ENCODE measurements at regions not wholly inside any gene's neighbourhood (a gene's known extent, or its start where the extent isn't known, plus 50 kb on each side); places are given as distances from the start of the nearest gene placed in this dataset.

DNA sequence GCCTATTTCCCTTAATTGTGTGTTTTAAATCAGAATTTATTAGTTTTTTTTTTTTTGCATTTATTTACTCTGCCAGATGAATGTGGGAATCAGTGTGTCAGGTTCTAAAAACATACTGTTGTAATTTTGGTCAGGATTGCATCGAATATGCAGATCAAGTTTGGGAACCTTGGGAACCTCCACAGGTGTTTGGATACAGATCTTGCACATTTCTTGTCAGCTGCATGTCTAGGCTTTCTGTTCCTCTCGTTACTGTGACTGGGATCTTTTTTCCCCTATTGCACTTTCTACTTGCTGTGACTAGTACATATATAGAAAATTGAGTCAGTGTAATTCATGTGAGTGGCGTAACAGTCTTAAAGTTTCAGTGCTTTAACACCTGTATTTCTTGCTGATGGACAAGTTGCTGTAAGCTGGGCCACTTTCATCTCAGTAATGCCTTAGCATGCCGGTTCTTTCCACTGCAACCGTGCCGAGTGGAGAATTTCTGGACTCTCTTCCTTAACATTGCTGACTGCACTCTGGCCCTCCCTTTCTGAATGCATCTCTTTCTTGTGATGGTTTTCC, 112.5 kb downstream of the TENT4A start:
- DNase-seq (ENCODE audit: low read depth): no peak
- TF ChIP-seq, protein P1, sequence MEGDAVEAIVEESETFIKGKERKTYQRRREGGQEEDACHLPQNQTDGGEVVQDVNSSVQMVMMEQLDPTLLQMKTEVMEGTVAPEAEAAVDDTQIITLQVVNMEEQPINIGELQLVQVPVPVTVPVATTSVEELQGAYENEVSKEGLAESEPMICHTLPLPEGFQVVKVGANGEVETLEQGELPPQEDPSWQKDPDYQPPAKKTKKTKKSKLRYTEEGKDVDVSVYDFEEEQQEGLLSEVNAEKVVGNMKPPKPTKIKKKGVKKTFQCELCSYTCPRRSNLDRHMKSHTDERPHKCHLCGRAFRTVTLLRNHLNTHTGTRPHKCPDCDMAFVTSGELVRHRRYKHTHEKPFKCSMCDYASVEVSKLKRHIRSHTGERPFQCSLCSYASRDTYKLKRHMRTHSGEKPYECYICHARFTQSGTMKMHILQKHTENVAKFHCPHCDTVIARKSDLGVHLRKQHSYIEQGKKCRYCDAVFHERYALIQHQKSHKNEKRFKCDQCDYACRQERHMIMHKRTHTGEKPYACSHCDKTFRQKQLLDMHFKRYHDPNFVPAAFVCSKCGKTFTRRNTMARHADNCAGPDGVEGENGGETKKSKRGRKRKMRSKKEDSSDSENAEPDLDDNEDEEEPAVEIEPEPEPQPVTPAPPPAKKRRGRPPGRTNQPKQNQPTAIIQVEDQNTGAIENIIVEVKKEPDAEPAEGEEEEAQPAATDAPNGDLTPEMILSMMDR (IDR thresholded peaks at IDR 0.05; ENCODE audit: insufficient read depth, low read depth, low read length, missing control alignments): no peak
- no peak overlapping the region for H3K4me3 ChIP-seq (ENCODE audit: low read depth, low read length)

DNA sequence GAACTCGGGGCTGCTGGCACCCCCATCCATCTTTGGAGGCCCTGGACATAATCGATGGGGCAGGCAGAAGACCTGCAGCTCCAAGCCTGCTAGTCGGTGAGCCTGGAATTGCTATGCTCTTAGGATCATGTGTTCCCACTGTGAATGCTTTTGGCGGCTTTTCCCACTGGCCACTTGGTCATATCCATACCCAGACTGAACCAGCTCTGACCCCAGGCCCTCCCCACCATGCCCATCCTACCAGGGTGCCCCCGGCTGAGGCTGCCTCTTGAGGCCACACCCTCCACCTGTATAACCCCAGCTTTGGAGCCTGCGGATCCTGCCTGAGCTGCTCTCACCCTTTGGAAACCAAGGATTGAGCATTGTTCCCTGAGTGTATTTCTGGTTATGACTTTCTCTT, 113.5 kb downstream of the TENT4A start:
- TF ChIP-seq, protein P1 (IDR thresholded peaks at IDR 0.05; ENCODE audit: insufficient read depth, low read depth, low read length, missing control alignments): no peak
- no peak for DNase-seq (ENCODE audit: low read depth)
- H3K4me3 ChIP-seq (ENCODE audit: low read depth, low read length): no peak overlapping the region

DNA sequence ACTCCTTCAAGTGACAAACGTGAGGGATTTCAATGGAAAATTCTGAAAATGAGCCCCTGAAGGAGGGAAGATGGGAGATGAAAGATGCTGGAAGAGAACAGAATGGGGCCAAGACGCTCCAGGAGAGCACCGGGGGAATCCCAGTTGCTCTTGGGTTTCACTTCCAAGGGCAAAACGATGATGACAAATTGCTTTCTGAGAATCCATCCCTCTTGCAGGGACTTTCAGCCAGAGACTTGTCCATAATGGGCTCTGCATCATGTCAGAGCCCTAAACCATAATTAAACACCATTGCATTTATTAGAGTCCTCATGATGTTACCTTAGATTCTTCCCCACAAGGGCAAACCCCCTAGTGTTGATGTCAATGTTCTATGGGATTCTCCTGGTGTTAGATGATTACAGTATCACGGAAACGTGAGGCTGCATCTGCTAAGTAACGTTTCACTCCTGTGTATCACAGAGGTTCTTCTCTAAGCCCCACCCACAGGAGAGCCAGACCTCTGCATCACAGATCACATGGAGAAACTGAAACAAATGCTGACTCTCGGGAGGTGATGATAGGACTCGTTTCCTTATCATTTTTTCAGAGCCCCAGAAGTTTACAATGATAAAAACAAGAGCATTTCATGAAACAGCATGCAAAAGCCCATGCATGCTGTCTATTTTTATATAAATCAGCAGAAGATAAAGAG, 114.4 kb downstream of the TENT4A start:
- DNase-seq (ENCODE audit: low read depth): peak; percentile 73
- TF ChIP-seq, protein P1 (IDR thresholded peaks at IDR 0.05; ENCODE audit: insufficient read depth, low read depth, low read length, missing control alignments): no peak
- H3K4me3 ChIP-seq (ENCODE audit: low read depth, low read length): peak overlapping the region; percentile 23

DNA sequence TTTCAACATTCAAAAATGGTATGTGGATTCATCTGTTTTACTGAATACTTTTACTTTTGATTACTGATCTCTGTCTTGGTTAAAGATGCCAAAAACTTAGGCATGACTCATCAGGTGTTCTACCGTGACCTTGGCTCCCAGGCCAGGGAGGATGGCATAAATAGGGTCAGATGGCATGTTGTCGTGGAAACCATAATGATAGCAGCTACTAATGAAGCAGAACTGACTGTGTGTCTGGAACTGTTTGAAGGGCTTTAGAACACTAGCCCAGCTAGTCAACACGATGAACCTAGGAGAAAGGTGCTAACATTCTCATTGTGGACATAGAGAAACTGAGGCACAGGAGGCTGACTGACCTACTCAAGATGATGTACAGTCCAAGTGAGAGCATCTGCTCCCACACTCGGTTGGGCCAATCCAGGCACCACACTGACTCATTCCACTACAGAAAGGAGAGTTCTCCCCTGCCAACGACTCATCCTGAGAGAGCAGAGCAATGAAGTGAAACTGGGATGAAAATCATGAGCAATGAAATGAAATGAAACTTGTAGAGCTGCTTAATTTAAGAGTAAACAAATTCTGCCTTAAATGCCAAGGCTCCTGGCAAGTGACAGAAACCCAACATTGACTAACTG, 116.0 kb downstream of the TENT4A start:
- peak; percentile 83 for DNase-seq (ENCODE audit: low read depth)
- TF ChIP-seq, protein P1 (IDR thresholded peaks at IDR 0.05; ENCODE audit: insufficient read depth, low read depth, low read length, missing control alignments): no peak
- no peak overlapping the region for H3K4me3 ChIP-seq (ENCODE audit: low read depth, low read length)

DNA sequence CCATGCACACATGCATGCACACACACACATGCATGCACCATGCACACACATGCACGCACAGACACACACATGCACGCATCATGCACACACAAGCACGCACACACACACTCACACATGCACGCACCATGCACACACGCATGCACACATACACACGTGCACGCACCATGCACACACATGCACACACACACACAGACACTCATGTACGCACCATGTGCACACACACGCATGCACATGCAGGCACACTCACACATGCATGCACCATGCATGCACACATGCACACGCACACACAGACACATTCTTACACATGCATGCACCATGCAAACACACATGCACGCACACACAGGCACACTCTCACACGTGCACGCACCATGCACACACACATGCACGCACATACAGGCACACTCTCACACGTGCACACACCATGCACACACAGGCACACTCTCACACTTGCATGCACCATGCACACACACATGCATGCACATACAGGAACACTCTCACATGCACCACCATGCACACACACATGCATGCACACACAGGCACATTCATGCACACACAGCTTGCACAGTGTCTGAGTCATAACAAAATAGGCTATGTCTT, 117.5 kb downstream of the TENT4A start:
- TF ChIP-seq, protein P1 (IDR thresholded peaks at IDR 0.05; ENCODE audit: insufficient read depth, low read depth, low read length, missing control alignments): no peak
- H3K4me3 ChIP-seq (ENCODE audit: low read depth, low read length): no peak overlapping the region
- DNase-seq (ENCODE audit: low read depth): peak; percentile 25

DNA sequence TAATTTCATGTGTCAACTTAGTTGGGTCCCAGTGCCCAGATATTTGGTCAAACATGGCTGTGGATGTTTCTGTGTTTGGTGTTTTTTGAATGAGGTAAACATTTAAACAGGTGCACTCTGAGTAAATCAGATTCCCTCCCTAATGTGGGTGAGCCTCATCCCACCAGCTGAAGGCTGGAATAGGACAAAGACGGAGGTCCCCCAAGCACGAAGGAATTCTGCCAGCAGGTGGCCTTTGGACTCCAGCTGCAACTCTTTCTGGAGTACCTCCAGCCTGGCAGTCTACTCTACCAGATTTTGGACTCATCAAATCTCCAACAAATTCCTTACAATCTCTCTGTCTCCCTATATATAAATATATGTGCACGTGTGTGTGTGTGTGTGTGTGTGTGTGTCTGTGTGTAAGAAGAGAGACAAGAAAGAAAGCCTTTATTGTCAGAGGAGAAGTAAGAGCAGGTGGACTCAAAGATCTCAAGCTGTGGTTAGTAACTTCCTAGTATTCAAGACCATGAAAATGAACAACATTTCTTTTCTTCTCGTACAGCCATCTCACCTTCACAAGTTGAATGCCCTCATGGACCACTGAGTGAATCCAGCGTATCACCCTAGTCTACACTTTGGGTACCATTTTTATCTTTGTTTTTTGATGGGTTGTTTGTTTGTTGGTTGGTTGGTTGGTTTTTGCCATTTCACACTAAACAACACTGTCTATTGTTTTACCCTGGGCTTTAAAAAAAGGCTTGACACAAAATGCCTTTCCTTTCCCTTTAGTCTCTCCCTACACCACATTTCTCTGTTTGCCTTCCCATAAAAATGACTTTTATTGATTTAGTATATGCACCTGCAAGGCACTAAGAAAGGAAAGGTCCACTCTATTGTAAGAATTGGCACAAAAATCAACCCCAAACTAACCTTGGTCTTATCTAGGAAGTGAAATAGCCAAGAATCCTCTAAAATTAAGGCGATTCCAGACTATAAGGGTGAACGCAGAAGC, 118.7 kb downstream of the TENT4A start:
- DNase-seq (ENCODE audit: low read depth): no peak
- TF ChIP-seq, protein P1 (IDR thresholded peaks at IDR 0.05; ENCODE audit: insufficient read depth, low read depth, low read length, missing control alignments): no peak
- no peak overlapping the region for H3K4me3 ChIP-seq (ENCODE audit: low read depth, low read length)

All from GM12865 (cell line).